ENCODE measurements at regions not wholly inside any gene's neighbourhood (a gene's known extent, or its start where the extent isn't known, plus 50 kb on each side); places are given as distances from the start of the nearest gene placed in this dataset.

GRCh38 chr11:16528639-16529038, 172.3 kb upstream of the SOX6 start:
- no peaks in the 10 kb centered on the region for H3K4me1 Mint-ChIP-seq
- Histone ChIP-seq H3K27ac (ENCODE audit: insufficient read length, low read depth, low read length) (no peak overlapping the region), H4K8ac (replicated peaks; ENCODE audit: insufficient read length, low read depth, low read length) (no peak overlapping the region), H2BK20ac (ENCODE audit: low read depth, low read length, poor library complexity, severe bottlenecking) (no peak overlapping the region), H3K79me1 (ENCODE audit: insufficient read depth, low read depth, low read length, poor library complexity, severe bottlenecking) (no peaks in the 10 kb centered on the region), H2AFZ (ENCODE audit: low read length) (no peak overlapping the region), H2BK5ac (ENCODE audit: insufficient read length, low read length) (no peak overlapping the region), H3K18ac (ENCODE audit: insufficient read length, low read depth, low read length) (no peak overlapping the region), H3K9me3 (ENCODE audit: control insufficient read depth, low read depth, low read length) (no peaks in the 10 kb centered on the region), H3K4ac (ENCODE audit: low read depth, low read length) (no peak overlapping the region), H2BK120ac (ENCODE audit: low read depth, low read length, poor library complexity, severe bottlenecking) (no peak overlapping the region), H3K23ac (ENCODE audit: insufficient read length, low read depth, low read length) (no peak overlapping the region), H3K56ac (ENCODE audit: insufficient read length, low read depth, low read length) (no peak overlapping the region), H3K4me2 (ENCODE audit: insufficient read depth, insufficient read length, low read length) (no peak overlapping the region), H4K5ac (ENCODE audit: insufficient read length, low read depth, low read length) (no peak overlapping the region), H3T11ph (ENCODE audit: low read length) (no peak overlapping the region), H3K4me1 (ENCODE audit: insufficient read depth, low read length) (no peaks in the 10 kb centered on the region), H3K27me3 (ENCODE audit: insufficient read depth, low read length) (no peaks in the 10 kb centered on the region), H2BK12ac (ENCODE audit: insufficient read length, low read depth, low read length) (no peak overlapping the region), H3K23me2 (ENCODE audit: insufficient read length, low read depth, low read length, poor library complexity, severe bottlenecking) (no peaks in the 10 kb centered on the region), H4K91ac (ENCODE audit: insufficient read length, low read depth, low read length) (no peak overlapping the region), H2BK15ac (ENCODE audit: low read depth, low read length) (no peak overlapping the region), H3K9ac (ENCODE audit: extremely low read depth, insufficient read length, low read length) (no peak overlapping the region), H4K20me1 (ENCODE audit: control insufficient read depth, insufficient read depth, insufficient read length) (no peaks in the 10 kb centered on the region), H3K14ac (ENCODE audit: insufficient read depth, low read length) (no peak overlapping the region), H2AK5ac (ENCODE audit: insufficient read length, low read length) (no peak overlapping the region), H3K79me2 (ENCODE audit: insufficient read depth, low read length) (no peaks in the 10 kb centered on the region)
- H3K27me3 Mint-ChIP-seq (ENCODE audit: low read depth) = no peaks in the 10 kb centered on the region; the same call in 1 of the 2 replicates
- DNase-seq = no peak
- no CpG with 5 or more reads among the region's 1 CpG for WGBS (ENCODE audit: extremely low coverage, insufficient read length, low lambda C conversion rate)
- H3K9me3 Mint-ChIP-seq = no peaks in the 10 kb centered on the region
- H3K4me3 Mint-ChIP-seq = no peak overlapping the region
- H3K36me3 Mint-ChIP-seq (ENCODE audit: insufficient read depth in 1 of 3, low read depth in 3 of 3) = no peaks in the 10 kb centered on the region
- TF ChIP-seq, protein P1, sequence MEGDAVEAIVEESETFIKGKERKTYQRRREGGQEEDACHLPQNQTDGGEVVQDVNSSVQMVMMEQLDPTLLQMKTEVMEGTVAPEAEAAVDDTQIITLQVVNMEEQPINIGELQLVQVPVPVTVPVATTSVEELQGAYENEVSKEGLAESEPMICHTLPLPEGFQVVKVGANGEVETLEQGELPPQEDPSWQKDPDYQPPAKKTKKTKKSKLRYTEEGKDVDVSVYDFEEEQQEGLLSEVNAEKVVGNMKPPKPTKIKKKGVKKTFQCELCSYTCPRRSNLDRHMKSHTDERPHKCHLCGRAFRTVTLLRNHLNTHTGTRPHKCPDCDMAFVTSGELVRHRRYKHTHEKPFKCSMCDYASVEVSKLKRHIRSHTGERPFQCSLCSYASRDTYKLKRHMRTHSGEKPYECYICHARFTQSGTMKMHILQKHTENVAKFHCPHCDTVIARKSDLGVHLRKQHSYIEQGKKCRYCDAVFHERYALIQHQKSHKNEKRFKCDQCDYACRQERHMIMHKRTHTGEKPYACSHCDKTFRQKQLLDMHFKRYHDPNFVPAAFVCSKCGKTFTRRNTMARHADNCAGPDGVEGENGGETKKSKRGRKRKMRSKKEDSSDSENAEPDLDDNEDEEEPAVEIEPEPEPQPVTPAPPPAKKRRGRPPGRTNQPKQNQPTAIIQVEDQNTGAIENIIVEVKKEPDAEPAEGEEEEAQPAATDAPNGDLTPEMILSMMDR (conservative IDR thresholded peaks at IDR 0.05) = no peak
- no peak overlapping the region for H3K27ac Mint-ChIP-seq

All from H9 (cell line).